ENCODE measurements at regions not wholly inside any gene's neighbourhood (a gene's known extent, or its start where the extent isn't known, plus 50 kb on each side); places are given as distances from the start of the nearest gene placed in this dataset.

GRCh38 chr4:171718069-171718468 lies 95.1 kb upstream of the GALNTL6 start:
- Histone ChIP-seq H3K27me3 (no peaks in the 10 kb centered on the region), H3K4me3 (no peak overlapping the region)
- intact Hi-C loops (cut with DNase I; ENCODE audit: low total_unique reads): no loop called here

DNA sequence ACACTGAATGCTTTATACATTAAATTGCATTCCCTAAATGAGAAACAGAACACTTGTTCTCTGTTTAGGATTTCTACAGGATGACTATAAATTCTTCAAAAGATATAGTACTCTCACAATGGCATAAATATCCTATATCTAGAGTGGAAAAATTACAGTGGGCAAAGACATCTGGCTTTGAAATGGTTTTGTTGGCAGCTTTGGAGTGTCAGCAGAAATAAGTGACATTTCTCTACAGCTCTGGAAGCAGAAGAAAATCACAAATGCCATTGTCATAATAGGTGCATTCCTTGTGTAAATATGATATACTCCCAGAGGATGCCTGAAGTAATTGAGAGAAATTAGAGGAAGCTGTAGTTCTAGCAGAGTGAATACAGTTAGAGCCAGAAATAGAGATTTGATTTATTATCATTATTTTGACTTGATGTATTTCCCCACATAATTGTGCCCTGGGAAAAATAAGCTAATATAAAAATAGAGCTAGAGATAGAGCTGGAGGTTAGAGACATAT lies 95.9 kb upstream of the GALNTL6 start:
- no peak overlapping the region for H3K4me3 ChIP-seq
- TF ChIP-seq CTCF (IDR thresholded peaks at IDR 0.05): no peak
- no peak for TF ChIP-seq EP300 (IDR thresholded peaks at IDR 0.05)
- no peak for TF ChIP-seq POLR2AphosphoS5 (IDR thresholded peaks at IDR 0.05)
- TF ChIP-seq POLR2A (IDR thresholded peaks at IDR 0.05): no peak
- no peaks in the 10 kb centered on the region for H3K27me3 ChIP-seq
- H3K27ac ChIP-seq: no peak overlapping the region
- no peak for DNase-seq
- H3K36me3 ChIP-seq: no peaks in the 10 kb centered on the region
- peaks cover 0 to 17% (median 15%) of the 10 kb centered on the region in 4 donors for H3K9me3 ChIP-seq
- intact Hi-C loops (cut with DNase I; ENCODE audit: low total_unique reads): no loop called here
- H3K4me1 ChIP-seq: no peaks in the 10 kb centered on the region

More at GRCh38 chr4:171718069-171718468, 95.1 kb upstream of the GALNTL6 start:
- no peaks in the 10 kb centered on the region for H3K36me3 ChIP-seq
- TF ChIP-seq POLR2A (IDR thresholded peaks at IDR 0.05) (no peak), EP300 (IDR thresholded peaks at IDR 0.05) (no peak), POLR2AphosphoS5 (IDR thresholded peaks at IDR 0.05) (no peak), CTCF (IDR thresholded peaks at IDR 0.05) (no peak)
- H3K27ac ChIP-seq: no peak overlapping the region
- no peak for DNase-seq
- no peaks in the 10 kb centered on the region for H3K4me1 ChIP-seq
- H3K9me3 ChIP-seq: peaks cover 0 to 17% (median 15%) of the 10 kb centered on the region in 4 donors
- WGBS, 5 donors: 56 to 81% (median 73%) methylated on average over 1 of the region's 1 CpG; no CpG with 5 or more reads in 1 of the 5 donors

DNA sequence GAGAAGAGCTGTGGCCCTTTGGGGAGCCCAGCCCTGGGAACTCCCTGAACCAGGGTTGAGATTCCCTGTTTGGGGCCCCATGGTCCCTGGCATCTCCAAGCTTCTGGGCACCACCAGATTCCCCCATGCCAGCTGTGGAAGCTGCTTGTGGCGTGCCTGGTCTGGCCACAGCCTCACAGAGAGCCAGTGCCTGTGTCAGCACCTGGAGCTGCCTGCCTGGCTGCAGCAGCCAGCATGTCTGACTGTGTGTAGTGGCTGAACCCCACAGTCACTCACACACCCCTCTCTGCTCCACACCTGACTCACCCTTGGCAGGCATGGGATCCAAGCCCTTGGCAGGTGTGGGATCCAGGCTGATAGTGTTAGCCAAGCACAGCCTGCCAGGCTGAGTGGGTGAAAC lies 97.2 kb upstream of the GALNTL6 start:
- H3K27ac ChIP-seq: no peak overlapping the region
- no peaks in the 10 kb centered on the region for H3K36me3 ChIP-seq
- no peak overlapping the region for H3K4me3 ChIP-seq
- WGBS, 5 donors: 42 to 100% (median 82%) methylated on average over 1 of the region's 1 CpG
- TF ChIP-seq CTCF (IDR thresholded peaks at IDR 0.05) (no peak), EP300 (IDR thresholded peaks at IDR 0.05) (no peak), POLR2AphosphoS5 (IDR thresholded peaks at IDR 0.05) (no peak), POLR2A (IDR thresholded peaks at IDR 0.05) (no peak)
- no peak for DNase-seq
- H3K27me3 ChIP-seq: no peaks in the 10 kb centered on the region
- peaks cover 0 to 17% (median 15%) of the 10 kb centered on the region in 4 donors for H3K9me3 ChIP-seq
- intact Hi-C loops (cut with DNase I; ENCODE audit: low total_unique reads): no loop called here
- H3K4me1 ChIP-seq: no peaks in the 10 kb centered on the region

DNA sequence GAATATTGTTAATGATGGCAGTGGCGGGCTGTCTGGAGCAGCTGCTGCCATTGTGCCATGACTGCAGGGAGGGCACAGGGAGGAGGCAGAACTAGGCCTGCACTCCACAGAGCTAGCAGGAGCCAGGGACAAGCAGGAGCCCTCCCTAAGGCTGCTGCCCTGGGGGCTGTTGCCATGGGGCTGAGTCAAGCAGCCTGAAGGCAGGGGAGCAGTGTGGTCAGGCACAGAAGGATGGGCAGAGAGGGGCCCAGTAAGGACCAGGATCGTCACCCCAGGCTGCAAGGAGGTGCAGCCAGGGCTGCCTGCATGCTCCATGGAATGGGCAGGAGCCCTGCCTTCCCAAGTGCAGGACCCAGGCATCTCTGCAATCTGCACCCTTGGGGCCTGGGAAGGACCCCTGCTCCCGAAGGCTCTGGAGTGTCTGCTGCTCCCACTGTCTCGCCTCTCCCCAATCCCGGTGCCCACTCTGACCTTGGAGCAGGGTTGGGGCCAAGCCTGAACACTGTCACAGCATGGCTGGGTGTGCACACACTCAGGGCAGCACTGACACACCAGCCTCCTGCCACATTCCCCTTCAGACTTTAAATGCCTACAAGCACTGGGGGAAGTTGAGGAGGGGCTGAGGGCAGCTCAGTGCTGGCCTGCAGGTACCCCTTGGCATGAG lies 98.3 kb upstream of the GALNTL6 start:
- DNase-seq: no peak
- Histone ChIP-seq H3K4me3 (no peak overlapping the region), H3K36me3 (no peaks in the 10 kb centered on the region), H3K27me3 (no peaks in the 10 kb centered on the region), H3K4me1 (no peaks in the 10 kb centered on the region), H3K9me3 (peaks cover 0 to 17% (median 15%) of the 10 kb centered on the region in 4 donors), H3K27ac (no peak overlapping the region)
- TF ChIP-seq EP300 (IDR thresholded peaks at IDR 0.05): no peak
- TF ChIP-seq POLR2AphosphoS5 (IDR thresholded peaks at IDR 0.05): no peak
- TF ChIP-seq POLR2A (IDR thresholded peaks at IDR 0.05): no peak
- TF ChIP-seq CTCF (IDR thresholded peaks at IDR 0.05): no peak
- intact Hi-C loops (cut with DNase I; ENCODE audit: low total_unique reads): no loop called here
- WGBS, 5 donors: 83 to 100% (median 87%) methylated on average over 1 to 5 of the region's 5 CpGs
